Left kidney (tissue), 1 donor: ENCODE measurements at regions not wholly inside any gene's neighbourhood (a gene's known extent, or its start where the extent isn't known, plus 50 kb on each side); places are given as distances from the start of the nearest gene placed in this dataset.
"Not testable (repeated sequence)": the region's sequence is repeated elsewhere in the genome, so short reads cannot be mapped to it uniquely, and the experiment has no call there.

Source experiments
- DNase-seq: peaks from one replicate; pipeline ENCODE4 v3.0.0-alpha.2; 2013

- DNase-seq = no peak
These were observed 154.1 kb upstream of the SH3BP4 start for GRCh38 chr2:234797566-234798250.

GRCh38 chr2:234796045-234796591 is 155.7 kb upstream of the SH3BP4 start:
- peak; percentile 61 for DNase-seq

DNA sequence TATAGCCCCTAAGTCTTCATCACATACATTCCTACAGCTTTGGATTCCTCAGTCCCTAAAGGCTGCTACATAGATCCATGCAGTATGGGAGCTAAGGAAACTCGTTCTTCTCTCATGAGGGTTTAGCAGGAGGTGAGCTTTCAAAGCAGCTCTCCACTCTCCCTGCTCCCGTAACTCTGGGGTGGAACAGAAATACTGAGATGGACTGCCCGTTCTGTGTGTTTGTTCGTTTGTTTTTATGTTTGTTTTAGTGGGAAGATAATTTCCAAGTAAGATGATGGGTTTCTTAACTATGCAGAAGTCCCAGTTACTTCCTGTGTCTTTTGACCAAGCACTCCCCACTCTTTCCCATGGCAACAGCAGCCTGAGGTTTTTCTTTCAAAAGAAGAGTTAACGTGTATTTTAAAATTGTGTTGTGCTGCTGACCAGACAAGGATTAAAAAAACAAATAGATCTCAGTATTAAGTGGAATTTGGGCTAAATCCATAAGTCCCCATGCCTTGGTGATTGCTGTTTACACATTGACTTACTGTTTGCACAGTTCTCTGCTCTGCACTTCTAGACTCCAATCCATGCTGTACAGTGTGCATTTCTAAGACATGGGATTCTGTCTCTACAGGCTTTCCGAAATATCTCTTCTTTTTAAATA is 156.4 kb upstream of the SH3BP4 start:
- DNase-seq = no peak

- DNase-seq = no peak
These were observed 157.0 kb upstream of the SH3BP4 start for GRCh38 chr2:234794866-234795265.

DNA sequence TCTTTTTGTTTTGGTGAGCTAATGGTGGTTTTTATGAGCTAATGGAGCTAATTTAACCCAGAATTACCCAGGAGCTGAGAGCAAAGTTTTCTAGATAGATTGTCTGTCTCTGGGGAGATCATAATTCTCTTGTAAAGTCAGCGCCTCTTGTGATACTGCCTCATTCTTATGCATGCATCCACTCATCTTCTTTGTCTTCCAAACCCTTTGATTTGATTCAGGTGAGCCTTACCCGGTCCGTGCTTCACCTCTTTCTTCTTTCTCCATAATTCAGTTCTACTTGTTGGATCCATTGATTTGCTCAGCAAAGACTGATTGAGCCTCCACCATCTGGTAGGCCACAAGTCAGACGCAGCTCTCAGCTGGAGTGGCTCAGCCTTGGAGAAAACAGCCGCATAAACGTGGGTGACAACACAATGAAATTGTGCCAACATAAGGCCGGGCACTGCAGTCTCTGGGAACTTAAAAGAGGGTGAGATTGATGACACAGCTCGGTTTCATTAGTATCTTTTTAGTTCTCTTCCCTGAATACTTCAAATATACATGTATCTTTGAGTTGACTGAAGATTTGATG is 158.5 kb upstream of the SH3BP4 start:
- DNase-seq = no peak

DNA sequence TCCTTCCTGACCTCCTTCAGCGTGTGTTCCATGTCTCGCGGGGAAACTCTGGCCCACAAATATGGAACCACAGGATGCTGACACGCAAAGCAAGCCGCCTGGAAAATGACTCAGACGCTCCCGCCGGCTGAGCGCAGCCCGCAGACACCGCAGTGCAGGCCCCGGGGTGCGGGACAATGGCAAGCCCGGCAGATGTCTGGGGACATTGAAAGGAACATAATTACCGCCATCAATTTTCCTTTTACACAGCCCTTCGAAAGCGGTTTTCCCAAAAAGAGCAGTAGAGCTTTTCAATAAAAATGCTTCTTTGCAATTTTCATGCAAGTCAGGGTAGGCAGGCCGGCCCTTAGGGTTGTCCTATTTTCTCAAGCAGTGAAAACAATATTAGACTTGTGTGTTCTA is 159.2 kb upstream of the SH3BP4 start:
- no peak for DNase-seq

DNA sequence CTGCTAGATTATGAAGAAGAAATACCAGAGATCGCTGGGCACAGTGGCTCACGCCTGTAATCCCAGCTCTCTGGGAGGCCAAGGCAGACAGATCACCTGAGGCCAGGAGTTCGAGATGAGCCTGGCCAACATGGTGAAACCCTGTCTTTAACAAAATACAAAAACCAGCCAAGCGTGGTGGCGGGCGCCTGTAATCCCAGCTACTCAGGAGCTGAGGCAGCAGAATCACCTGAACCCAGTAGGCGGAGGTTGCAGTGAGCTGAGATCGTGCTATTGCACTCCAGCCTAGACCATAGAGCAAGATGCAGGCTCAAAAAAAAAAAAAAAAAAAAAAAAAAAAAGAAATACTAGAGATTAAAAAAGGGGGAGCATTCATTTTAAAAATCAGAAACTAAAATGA is 159.7 kb upstream of the SH3BP4 start:
- not testable (repeated sequence) for DNase-seq

DNA sequence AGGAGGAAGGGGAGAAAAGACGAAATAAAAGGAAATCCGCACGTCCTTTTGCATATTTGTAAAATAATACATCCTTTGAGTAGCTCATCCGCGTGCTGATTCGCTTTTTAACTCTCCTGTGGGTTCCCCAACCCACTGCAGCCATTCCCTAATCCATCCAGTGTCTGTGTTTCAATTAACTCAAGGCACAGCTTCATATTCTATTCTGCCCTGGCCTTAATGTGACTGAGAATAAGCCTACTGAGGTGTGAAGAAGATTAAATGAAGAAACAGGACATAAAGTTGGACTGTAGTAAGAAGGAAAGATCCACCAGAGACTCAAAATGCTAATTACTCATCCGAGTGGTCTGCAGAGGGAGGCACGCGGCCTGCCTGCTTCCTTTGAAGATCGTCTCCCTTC is 161.4 kb upstream of the SH3BP4 start:
- DNase-seq = no peak

DNA sequence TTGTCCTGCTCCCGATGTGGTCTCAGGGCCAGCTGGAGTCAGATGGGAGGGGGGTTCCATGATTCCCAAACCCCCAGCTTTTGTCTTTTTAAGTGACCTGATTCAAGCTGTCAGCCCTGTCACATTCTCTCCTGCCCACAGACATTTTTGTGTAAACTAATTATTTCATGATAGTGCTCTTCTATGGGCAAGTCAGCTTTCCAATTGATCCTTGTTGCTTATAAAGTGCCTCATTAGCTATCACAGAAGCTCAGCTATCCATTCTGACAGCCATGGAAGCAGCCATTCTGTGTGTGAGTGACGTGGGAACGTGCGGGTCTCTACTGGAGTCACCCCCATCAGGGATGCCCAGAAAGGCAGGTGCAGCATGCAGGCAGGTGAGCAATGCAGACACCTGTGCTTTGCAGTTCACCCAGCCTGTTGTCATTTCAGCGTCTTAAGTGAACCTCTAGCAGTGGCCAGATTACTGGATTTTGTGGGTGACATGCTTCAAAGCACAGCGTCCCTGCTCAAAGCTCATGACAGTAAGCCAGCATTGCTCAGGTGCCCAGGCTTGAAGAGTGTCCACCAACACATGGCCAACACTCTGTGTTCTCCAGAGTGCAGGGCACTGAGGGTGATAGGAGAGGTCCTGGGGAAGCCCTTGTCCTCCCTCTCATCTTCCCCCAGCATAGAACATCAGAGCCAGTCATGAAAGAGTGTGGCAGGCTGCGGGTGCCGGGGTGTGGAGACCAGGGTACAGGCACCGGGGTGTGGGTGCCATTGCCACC is 162.1 kb upstream of the SH3BP4 start:
- DNase-seq = no peak

DNA sequence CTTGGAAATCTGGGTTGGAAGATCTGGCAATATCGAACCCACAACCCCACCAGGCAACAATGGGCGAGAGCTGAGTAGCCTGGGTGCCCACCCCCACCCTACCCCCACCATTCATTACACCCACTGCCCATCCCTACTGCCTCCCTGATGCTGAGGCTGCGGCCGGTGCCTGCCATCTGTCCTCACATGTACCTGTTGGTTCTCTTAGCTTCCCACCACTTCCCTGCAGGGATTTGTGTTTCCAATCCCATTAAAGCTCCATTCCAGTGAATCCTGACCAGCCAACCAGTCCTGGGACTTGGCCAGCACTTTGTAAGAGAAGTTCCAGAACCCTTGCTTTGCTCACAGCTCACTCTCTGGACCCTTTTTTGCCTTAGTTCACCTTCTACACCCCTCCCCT is 163.0 kb upstream of the SH3BP4 start:
- DNase-seq = no peak

GRCh38 chr2:234788381-234788780 is 163.4 kb upstream of the SH3BP4 start:
- DNase-seq = no peak

DNA sequence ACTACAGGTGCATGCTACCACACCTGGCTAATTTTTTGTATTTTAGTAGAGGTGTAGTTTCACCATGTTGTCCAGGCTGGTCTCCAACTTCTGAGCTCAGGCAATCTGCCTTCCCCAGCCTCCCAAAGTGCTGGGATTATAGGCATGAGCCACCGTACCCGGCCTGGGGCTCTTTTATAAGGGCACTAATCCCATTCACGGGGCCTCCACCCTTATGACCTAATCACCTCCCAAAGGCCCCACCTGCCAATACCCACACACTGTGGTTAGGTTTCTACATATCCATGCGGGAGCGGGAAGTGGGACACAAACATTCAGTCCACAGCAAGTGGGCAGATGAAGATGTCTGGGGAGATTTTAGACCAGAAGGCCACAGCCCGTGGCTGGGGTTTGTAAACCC is 164.7 kb upstream of the SH3BP4 start:
- DNase-seq = no peak

GRCh38 chr2:234773764-234774409 is 177.9 kb upstream of the SH3BP4 start:
- DNase-seq = no peak

DNA sequence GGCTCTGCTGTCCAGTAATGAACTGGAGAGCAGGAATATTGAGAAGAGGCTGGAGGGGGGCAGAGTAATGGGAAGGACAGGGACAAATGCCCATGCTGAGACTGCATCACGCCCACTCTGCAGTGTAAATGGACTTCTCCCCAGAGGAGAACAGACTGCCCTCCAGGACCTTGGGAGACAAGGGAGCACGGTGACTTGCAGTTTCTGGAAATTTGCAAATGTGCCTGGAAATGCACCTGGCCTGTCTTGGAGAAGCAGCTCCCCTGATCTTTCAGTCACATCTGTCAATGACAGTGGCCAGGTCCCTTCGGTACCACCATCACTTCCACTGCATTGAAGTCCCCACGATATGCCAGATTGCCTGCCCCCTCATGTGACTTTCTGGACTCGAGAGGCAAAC is 178.7 kb upstream of the SH3BP4 start:
- no peak for DNase-seq

- DNase-seq = no peak
These were observed 179.1 kb upstream of the SH3BP4 start for GRCh38 chr2:234772733-234773060.

DNA sequence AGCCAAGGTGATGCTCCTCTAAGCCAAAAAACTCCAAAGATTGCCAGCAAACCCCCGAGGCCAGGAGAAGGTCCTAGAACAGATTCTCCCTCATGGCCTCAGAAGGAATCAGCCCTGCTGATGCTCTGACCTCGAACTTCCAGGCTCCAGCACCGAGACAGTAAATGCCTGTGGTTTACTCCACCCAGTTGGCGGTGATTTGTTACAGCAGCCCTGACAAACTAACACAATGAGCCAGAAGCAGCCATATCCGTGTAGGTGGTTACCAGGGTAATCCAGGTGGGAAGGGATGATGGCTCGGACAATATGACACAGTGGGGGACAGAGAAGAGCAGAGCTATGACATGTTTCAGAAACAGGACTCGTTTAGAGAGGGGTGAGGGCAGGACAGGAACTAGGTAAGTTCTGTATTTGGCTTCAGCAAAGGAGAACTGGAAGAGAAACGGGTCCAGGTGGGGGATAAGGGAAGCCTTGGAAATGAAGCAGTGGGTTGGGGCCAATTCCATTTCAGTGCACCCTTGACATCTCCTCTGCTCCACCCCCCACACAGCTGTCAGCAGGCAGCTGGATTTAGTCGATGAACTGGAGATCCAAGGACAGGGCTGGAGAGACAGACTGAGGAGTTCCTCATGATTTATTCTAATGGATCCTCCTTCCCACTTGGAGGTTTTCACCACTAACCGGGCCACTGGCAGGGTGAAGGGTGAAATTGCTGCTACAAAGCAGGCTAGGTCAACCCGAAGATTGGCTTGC is 179.7 kb upstream of the SH3BP4 start:
- DNase-seq = no peak

- DNase-seq = no peak
These were observed 180.6 kb upstream of the SH3BP4 start for GRCh38 chr2:234771176-234771575.

- no peak for DNase-seq
These were observed 181.1 kb upstream of the SH3BP4 start for GRCh38 chr2:234770715-234771141.

DNA sequence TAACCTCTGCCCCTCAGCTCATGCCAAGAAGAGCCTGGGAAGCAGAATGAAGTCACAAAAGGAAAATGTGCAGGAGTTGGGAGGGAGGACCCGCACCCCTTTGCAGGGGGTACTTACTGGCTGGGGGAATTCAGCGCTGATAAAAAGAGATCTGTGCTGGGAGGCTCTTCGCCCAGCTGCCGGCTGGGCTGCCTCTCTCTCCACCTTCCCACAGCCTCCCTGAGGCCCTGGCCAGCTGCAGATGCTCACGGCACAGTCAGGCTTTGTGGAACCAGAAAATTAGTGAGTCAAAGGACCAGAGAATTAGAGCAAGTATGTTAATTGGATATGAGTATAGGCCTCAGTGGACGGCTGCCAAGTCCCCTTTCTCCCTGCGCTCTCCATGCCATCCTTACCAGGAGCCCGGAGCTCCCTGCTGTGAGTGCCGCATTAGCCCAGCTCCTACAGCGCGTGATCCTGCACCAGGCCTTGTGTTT is 181.7 kb upstream of the SH3BP4 start:
- DNase-seq = no peak

- no peak for DNase-seq
These were observed 183.1 kb upstream of the SH3BP4 start for GRCh38 chr2:234768608-234769196.

DNA sequence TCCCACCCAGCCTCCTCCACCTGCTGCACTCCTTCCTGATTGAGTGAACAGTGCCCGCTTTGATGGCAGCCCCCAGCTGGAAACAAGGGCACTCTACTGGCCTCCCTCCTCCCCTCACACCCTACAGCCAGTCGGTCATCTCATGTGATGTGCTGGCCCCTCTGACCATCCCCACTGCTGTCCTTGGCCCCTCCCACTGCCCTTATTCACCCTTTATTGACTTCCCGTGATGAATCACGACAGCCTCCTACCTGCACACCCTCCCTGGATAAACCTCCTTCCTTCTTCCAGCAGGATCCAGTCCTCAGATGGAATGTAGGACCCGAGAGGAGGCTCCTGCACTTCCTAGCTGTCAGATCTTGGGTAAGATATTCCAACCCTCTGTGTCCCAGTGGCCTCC is 186.5 kb upstream of the SH3BP4 start:
- no peak for DNase-seq
